Stimulated activated CD4-positive, alpha-beta T cell treated with anti-CD3 and anti-CD28 coated beads, Interleukin-4, amount 100 ng/mL, for 1 hour (primary cell): ENCODE measurements at regions not wholly inside any gene's neighbourhood (a gene's known extent, or its start where the extent isn't known, plus 50 kb on each side); places are given as distances from the start of the nearest gene placed in this dataset.

Source experiments
- DNase-seq: peaks from one replicate; pipeline ENCODE4 v3.0.0-alpha.2; 2020

DNA sequence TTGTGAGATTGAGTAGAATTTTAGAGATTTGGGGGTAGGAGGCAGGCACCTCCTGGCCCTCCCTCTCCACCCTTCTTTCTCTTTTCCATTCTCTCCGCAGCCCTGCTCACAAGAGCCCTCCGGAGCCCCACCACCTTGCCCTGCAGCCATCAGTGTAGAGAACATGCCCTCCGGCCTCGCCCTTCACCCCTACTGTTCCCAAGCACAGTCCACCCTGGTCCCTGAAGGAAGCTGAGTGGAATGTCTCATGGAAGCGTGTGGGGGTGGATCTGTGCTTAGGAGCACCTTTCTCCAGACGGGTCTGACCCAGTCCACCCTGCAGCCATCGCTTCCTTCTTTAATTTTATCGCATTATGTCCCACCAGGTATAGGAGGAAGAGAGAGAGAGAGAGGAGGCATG is 267.1 kb downstream of the NSG2 start:
- no peak for DNase-seq

DNA sequence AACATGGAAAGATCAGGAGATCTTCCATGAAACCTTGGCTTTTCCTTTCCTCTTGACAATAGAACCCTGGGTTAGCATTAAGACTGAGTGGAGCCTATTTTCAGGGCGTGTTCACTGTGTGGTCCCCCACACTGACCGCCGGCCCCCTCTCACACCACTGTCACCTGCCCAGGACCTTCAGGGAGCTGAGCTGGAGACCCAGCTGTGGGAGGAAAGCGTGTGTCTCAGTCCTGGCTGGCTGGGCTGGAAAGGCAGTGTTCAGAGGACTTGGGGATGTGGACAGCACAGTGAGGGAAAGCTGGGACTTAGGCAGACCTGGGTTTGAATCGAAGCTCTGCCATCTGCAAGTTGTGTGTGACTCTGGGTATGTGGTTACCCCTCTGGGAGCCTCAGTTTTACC is 268.1 kb downstream of the NSG2 start:
- DNase-seq: no peak

DNA sequence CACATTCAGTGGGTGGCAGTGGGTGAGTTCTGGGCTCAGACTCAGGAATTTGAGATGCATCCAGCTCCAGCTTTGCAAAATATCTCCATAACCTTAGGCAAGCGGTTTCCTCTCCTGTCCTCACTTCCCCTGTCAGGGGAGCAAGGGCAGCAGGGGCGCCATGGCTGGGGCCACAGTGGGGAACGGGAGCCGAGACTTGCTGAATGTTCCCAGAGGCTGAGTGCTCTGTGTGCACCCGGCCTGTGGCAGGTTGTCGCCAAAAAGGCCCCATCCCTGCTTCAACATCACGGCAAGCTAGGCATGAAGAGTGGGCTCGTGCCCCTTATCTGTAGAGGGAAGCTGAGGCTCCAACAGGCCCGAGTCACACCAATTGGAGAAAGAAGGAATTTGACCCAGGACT is 268.8 kb downstream of the NSG2 start:
- no peak for DNase-seq

DNA sequence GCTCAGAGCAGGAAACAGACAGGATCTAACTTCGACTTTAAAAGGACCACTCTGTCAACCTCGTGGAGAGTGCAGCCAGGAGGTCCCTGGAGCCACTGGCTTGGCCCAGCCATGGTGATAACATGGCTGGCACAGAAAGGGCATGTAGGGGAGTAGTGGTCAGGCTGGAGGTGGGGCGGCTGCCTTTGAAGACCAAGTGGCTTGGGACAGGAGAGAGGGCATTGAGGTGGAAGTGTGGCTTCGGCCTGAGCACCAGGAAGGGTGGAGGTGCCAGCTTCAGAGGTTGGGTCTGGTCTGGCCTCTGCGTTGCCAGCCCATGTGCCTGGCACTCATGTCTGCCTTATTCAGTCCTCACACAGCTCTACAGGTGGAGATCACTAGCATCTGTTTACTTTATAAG is 270.0 kb downstream of the NSG2 start:
- no peak for DNase-seq

DNA sequence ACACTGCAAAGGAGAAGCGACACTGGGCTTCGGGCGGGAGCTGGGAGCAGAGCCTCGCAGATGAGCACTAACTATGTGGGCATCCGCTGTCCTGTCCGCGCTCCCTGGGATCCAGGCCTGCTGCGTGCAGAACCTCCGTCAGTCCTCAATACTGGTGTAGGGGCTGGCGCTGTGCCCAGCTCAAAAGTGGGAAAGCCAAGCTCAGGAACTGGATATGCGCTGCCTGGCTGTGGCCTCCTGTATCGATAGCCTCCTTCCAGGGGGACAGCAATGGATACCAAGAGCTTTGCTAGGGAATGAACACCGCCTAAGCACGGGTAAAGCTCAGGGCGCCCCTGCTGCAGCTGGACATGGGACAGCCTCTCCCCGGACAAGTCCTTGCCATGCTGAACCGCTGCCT is 270.4 kb downstream of the NSG2 start:
- no peak for DNase-seq

DNA sequence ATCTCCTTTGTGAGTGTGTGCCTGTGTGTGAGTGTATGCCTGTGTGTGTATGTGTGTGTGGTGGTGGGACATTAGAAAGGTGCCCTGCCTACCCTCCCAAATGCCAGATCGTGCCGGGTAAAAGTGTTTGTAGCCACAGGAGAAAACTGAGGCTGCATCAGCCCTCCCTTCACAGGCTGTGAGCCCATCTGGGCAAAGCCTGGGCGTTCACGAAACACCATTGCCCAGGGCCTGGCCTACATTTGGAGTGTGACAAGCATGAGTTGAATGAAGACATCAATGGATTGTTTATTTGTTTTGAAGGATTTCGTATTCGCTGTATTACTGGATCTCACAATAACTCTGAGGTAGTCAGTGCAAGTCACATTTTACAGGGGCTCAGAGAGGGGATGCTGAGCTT is 270.8 kb downstream of the NSG2 start:
- no peak for DNase-seq

DNA sequence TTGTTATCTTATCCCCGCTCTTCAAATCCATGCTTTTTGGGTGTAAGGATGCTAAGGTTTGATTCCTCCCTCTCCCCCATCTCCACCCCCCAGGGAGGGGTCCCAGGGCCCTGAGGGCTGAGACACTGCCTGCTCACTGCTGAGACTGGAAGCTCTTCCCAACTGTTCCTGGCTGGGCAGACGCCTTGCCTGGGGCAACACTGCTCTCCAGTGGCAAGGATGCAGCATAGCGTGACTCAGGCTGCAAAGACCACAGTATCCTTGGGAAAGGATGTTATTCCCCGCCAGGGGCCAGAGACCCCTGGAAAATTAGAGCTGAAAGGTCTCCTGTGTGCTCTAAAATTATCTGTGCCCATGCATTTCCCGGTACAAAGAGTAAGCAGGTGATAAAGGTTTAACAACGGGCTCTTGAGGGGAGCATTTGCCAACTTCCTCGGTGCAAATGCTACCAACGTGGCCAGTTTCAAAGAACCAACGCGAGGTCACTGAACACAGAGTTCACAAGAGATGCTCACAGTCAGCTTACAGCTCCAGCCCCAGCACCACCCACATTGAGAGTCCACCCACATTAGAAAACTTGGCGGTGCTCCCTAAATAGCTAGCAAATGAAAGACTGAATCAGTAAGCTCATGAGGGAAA is 271.9 kb downstream of the NSG2 start:
- no peak for DNase-seq

DNA sequence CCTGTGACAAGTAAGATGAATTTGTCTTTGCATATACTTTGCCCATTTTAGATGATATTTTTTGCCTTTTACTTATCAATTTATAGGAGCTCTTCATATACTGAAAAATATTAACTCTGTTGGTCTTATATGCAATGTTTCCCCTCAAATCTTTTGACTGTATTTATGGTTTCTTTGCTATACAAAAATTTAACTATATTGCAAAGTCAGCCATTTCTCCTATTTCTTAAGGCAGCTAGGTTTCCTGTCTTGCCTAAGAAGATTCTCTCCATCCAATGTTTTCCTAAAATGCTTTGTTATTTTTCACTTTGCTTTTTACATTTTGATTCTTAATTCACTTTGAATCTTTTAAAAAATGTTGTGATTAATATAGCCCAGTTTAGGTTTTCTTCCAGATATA is 273.1 kb downstream of the NSG2 start:
- no peak for DNase-seq

DNA sequence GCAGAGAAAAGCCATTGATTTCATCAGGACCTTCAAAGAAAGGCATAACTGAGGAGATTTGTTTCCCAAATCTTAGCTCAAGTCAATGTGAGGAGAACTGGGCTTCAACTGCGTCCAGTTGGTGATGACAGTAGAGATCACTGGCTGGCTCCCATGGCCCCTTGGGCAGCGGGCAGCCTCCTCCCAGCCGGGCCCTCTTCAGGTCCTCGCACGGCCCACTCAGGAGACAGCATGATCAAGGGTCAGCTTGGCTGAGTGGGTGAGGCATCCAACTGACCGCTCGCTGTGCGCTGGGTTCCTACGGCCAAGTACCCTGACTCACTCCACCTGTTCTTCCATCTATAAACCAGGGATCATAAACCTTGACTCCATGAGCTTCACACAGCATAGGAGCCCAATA is 274.0 kb downstream of the NSG2 start:
- no peak for DNase-seq

DNA sequence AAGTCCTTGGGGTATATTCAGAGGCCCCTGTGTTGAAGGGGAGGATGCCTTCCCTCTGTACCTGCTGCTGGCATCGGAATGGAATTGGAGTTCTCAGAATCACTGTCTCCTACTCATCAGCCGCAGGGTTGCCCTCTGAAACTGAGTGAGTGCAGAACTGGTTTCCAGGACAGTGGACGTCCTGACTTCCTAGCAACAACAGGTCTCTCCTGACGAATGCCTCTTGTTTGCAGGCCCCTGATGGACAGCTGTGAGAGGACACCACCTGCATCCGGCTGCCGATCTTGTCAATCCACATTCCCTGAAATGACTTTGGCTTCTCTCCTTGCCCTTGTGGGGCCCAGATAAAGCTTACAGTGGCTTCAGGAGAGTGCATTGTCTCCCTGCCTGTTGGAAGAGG is 274.5 kb downstream of the NSG2 start:
- no peak for DNase-seq

DNA sequence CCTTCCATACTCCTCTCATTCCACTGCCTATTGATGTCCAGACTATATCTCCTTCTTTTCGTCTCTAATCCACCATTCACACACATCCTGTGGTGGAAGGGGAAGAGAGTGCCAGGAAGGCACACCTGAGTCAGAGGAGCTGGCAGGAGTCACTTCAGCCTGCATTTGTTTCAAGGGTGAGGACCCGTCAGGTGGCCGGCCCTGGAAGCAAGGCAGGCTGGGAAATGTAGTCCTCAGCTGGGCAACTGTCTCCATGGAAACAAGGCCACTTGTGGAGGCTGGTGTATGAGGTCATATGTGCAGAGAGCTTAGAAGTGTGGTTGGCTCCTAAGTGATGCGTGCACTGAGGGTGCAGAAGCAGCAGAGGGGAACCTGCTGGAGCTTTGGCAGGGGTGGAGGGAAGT is 278.4 kb downstream of the NSG2 start:
- DNase-seq: no peak

DNA sequence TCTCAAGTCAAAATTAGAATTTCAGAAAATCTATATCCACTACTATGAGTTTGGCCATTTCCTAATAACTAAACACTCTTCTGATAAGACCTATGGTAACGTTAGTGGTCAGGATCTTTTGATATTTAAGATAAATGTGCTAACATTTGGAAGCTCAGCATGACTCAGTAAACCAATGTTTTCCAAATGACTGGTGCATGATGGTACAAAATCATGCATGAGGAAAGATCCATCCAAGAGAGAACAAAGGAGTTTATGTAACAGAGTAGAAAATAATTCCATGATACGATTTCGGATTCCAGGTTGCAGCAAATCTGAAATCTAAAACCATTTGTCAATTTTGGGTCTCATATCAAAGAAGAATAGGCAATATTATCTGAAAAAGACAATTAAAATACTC is 279.2 kb downstream of the NSG2 start:
- no peak for DNase-seq

DNA sequence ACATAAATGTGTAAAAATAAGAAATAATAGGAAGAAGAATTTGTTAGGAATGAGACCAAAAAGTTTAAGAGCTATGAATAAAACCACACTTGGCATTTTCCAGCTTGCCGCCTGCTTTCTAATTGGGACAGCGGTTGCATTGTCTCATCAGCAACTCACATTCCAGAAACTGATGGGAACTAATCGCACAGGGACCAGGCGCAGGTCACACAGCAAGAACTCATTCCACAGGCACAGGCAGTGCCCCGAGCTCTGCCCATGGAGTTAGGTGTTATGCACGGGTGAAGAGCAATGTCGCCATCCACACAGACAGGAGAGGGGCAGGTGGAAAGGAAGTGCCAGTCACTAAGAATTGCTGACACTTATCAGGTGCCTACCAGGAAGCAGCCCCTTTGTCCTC is 279.9 kb downstream of the NSG2 start:
- DNase-seq: no peak

DNA sequence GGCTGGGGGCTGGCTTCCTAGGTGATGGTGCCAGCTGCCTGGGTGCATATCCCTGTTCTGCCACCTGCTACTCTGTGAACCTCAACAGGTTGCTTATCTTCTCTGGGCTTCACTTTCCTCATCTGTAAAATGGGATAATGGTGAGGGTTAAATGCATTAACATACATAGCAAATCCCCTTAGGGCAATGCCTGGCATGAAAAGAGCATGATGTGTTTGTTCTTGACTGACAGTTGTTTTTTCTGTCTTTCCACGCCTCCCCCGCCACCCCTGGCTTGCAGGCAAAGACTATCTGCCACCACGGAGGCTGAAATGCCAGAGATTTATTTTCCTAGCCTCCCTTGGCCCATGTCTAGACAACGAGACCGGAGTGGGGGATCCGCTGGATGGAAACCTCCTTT is 280.5 kb downstream of the NSG2 start:
- no peak for DNase-seq

DNA sequence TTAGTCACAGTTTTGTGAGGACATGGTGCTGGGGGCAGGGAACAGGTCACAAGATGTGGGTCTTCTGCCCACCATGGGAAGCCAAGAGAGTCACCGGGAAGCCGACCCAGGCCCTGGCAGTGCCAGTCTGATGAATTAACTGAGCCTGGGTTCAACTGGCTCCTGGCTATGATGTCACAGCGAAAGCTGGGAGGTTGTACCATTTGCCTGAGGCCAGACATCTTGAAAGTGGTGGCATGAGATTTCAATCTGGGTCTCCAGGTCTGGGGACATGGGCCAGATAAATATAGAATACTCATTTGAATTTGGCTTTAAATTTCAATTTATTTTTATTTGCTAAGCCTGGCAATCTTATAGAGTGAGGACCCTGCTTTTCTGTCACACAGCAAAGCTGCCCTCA is 280.9 kb downstream of the NSG2 start:
- no peak for DNase-seq

DNA sequence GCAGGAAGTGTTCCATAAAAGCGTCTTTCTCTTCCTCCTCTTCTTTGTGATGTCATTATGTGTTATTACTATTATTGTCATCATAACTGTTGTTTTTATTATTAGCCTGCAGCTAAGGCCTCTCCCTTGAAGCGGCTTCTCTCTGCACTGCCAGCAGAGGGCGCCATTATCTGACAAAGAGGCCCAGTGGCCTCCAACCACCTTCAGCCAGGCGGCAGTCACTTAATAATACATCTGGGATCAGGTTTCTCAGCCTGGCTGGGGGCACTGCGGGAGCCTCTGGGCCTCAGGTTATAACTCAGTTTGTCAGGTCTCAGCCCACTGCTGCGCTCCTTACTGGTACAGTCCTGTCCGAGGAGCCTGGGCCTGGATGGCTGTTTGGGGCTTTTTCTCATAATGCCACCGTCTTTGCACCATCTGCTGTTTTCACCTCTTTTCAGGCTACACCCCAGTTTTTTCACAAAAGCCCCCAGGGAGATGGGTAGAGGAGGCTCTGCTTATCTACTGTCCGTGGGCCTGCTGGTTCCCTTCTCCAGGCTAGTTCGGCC is 281.9 kb downstream of the NSG2 start:
- DNase-seq: peak; percentile 37

DNA sequence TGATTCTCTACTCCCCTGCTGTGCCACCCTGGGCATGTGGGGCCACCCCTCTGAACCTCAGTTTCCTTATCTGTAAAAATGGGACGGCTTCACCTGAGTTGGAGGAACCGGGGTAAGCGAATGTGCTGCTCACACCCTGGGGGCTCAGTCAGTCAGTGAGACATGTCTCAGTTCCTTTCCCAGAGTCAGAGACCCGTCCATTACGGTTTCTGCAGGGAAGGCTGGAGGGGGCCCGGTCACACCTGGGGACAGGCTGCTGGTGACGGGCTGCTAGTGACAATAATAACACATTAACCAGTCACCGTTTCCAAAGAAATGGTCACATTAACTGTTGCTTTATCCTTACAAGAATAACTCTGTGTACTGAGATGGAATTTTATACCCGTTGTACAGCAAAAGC is 282.4 kb downstream of the NSG2 start:
- no peak for DNase-seq

DNA sequence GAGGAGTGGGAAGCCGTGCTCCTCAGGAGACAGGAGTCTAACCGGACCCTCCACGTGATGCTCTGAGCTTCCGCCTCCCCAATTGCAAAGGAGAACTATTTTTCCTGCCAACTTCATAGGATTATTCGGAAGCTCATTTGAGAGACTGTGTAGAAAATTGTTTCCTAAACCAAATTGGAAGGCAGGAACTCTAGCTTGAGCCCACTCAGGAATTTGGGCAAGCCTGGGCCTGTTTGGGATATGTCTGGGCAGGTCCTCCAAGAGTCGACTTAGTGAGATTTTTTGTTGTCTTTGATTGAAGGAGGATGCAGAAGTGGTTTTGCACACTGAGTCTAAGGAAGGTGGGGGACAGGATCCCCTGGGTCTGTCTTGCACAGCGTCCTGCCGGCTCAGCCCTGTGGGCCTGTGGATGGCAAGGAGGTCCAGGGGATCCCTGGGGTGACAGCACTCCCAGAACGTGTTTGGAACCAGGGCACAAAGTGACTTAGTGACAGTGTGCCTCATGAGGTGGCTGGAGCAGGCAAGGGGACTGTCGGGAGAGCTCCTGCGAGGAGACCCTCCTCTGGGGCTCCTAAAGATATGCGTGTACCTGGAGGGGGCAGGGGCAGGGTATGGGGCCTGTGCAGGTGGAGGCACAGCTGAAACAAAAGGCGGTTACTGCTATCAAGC is 283.3 kb downstream of the NSG2 start:
- no peak for DNase-seq

DNA sequence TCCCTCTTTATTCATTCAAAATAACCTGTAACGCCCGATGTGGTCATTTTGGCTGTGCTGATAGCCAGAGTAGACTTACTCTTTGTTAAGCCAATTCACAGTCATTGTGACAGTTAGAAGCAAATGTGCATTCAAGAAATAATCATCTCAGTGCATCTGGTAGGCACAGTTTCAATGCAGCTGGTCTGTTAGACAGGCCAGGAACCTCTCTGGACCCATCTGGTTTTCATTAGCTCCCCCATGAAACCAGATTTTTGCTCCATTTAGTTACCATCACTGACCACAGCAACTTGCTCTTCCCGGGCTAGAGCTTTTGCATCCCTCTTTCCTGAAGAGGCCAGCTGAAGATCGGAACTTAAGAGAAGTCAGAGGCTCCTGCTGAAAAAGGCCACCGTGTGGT is 284.2 kb downstream of the NSG2 start:
- no peak for DNase-seq

DNA sequence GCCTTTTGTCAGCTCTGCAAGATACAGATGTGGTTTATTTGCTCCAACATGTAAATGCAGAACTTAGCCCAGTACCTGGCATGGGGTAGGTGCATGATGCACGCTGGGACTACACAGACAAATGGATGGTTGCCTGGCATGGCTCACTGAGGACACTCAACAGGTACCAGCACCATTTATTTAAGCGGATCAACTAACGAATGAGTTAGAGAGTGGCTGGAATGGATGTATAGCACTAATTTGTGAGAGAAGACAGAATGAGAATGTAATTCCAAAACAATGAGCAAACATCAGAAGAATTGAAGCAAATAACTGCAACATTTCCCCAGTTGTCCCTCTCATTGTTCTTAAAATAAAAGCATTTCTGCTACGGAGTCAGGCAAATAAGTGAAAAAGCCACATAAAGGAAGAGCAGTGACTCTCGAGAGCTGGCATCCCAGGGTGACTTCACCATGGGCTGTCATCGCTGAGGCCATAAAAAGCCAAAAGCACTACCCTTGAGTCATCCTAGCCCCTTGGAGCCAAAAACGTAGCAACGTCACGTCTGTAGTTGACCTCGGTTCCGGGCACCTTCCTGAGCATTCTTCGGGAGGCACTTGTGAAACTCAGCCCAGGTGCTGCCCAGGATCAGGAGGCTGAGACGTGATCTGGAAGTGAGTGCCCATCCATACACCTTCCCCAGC is 290.3 kb downstream of the NSG2 start:
- DNase-seq: no peak

DNA sequence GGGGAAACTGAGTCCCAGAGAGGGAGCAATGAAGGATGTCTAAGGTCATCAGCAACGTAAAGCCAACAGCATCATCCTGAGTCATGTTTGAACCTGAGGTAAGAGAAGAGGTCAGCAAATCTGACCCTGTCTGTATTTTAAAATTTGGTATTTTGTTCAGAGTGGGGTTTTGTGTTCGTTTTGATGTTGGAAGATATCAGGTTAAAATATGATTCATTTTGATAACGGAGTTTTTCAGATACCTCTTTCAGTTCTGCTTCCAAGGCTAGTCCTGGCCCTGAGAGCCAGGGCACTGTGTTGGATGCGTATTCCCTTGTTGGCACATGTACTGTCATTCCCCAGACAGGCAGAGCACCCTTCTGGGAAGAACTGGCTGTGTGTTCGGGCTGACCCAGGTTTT is 291.0 kb downstream of the NSG2 start:
- no peak for DNase-seq

DNA sequence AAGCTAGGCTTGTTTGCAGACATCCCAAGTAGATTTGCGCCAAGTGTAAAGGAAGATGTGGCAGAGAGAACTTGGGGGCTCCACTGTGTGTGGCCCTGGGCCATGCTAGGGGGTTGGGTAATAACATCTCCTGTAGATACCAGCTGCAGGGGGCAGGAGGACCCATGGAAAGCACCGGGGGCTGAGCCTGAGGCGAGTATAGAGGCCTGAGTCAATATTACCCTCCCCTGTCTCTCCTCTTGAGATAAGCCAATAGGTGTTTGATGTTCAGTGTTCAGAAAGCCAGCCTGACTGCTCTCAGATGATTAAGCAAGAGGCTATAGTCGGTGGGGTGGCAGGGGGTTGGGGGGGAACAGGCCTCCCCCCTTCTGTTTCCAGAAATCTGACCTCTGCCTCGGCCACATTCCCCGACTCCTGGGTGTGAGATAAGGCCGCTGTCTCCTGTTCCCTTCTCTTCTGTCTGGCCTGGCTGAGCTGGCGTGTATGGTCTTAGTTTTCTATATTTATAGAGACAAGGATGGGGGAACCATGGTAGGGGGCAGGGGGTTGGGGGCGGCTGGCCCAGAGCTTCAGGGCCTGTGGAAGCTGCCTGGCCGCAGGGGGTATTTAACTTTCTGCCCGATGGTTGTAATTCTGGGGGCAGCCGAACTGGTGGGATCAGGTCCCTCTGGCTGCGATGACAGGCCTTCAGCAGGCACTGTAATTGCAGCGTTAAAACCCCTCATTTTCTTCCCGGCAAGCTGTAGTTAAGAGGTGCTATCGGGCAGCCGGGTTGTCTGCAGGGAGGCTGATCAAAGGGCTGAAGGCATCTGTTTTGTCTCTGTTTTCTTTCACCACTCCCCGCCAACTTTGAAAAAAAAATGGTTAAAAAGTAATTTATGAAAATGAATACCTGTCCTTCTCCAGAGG is 292.0 kb downstream of the NSG2 start:
- no peak for DNase-seq
